Hepatocyte (in vitro differentiated cells): ENCODE measurements at regions not wholly inside any gene's neighbourhood (a gene's known extent, or its start where the extent isn't known, plus 50 kb on each side); places are given as distances from the start of the nearest gene placed in this dataset.

ENCODE experiments used
- DNase-seq: peaks from one replicate; pipeline ENCODE4 v3.0.0-alpha.2; 2016; ENCODE audit warnings: low spot score
- H2AFZ ChIP-seq: fragments of 200-600 bp; sonication (generic); 2 replicates; pipeline ENCODE4 v1.6.0; 2016; ENCODE audit warnings: antibody characterized with exemption, mild to moderate bottlenecking
- H3K27ac ChIP-seq: fragments of 200-600 bp; sonication (generic); 2 replicates; pipeline ENCODE4 v1.5.1; 2016; ENCODE audit warnings: mild to moderate bottlenecking
- H3K27me3 ChIP-seq: fragments of 200-600 bp; sonication (generic); 2 replicates; pipeline ENCODE4 v1.6.1; 2016
- H3K36me3 ChIP-seq: fragments of 200-600 bp; sonication (generic); replicated peaks from 2 replicates; pipeline ENCODE4 v1.5.1; 2016; ENCODE audit warnings: low read depth; ENCODE audit not compliant: insufficient read depth
- H3K4me1 ChIP-seq: fragments of 200-600 bp; sonication (generic); 2 replicates; pipeline ENCODE4 v1.5.1; 2016; ENCODE audit warnings: mild to moderate bottlenecking, moderate library complexity; ENCODE audit not compliant: insufficient read depth
- H3K4me2 ChIP-seq: fragments of 200-600 bp; sonication (generic); 2 replicates; pipeline ENCODE4 v1.6.0; 2016
- H3K4me3 ChIP-seq: fragments of 200-600 bp; sonication (generic); 2 replicates; pipeline ENCODE4 v1.5.1; 2016; ENCODE audit warnings: mild to moderate bottlenecking
- H3K79me2 ChIP-seq: fragments of 200-600 bp; sonication (generic); 2 replicates; pipeline ENCODE4 v1.6.0; 2017; ENCODE audit warnings: mild to moderate bottlenecking
- H3K9me2 ChIP-seq: fragments of 200-600 bp; sonication (generic); replicated peaks from 2 replicates; pipeline ENCODE4 v1.6.0; 2017; ENCODE audit warnings: mild to moderate bottlenecking; ENCODE audit not compliant: insufficient read depth
- H3K9me3 ChIP-seq: fragments of 200-600 bp; sonication (generic); 2 replicates; pipeline ENCODE4 v1.5.1; 2016; ENCODE audit warnings: low read depth, mild to moderate bottlenecking
- H4K20me1 ChIP-seq: fragments of 200-600 bp; sonication (generic); 2 replicates; pipeline ENCODE4 v1.6.0; 2016; ENCODE audit warnings: mild to moderate bottlenecking; ENCODE audit not compliant: insufficient read depth, poor library complexity, severe bottlenecking
- CTCF ChIP-seq: fragments of 200-600 bp; sonication (generic); IDR thresholded peaks from 2 replicates; pipeline ENCODE4 v1.5.1; 2016; ENCODE audit warnings: antibody characterized with exemption, mild to moderate bottlenecking; ENCODE audit not compliant: poor library complexity
- EZH2 ChIP-seq: fragments of 200-600 bp; sonication (generic); IDR thresholded peaks from 2 replicates; pipeline ENCODE4 v1.6.1; 2016; ENCODE audit warnings: antibody characterized with exemption, mild to moderate bottlenecking, borderline replicate concordance
- EZH2phosphoT487 ChIP-seq: fragments of 200-600 bp; sonication (generic); IDR thresholded peaks from one replicate; pipeline ENCODE4 v1.6.1; 2018; ENCODE audit warnings: antibody characterized with exemption, mild to moderate bottlenecking, low read depth, moderate library complexity; ENCODE audit not compliant: unreplicated experiment, severe bottlenecking
- WGBS: methylation state at CpG from one replicate; pipeline ENCODE4 v1.1.6; 2016; ENCODE audit warnings: low lambda C conversion rate; ENCODE audit errors: missing lambda C conversion rate; 5-methylcytosine and 5-hydroxymethylcytosine counted together

DNA sequence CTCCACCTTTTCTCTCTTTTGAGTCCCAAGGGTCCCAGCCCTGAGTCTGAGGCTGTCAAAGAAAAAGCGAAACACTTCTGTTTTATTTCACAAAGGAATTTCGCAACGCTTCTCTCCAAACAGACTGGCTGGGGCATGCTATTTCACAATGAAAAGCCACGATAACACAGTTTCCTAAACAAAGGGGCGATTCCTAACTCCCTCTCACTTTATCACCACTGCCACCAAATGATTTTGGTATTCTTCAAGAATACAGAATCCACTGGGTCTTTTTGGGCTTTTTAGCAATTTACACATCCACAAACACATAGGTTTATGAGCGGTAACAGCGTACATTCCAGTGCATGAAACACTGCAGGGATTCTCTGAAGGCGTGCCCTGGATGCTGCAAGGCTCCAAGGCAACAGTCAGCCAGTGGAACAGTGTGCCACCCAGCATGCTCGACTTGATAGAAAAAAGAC, 161.2 kb downstream of the DAD1 start:
- peak; percentile 57 for DNase-seq
- H3K79me2 ChIP-seq = no peaks in the 10 kb centered on the region
- no peaks in the 10 kb centered on the region for H3K27me3 ChIP-seq
- TF ChIP-seq EZH2 (no peak), EZH2phosphoT487 (no peak), CTCF (no peak)
- no peaks in the 10 kb centered on the region for H4K20me1 ChIP-seq
- H3K27ac ChIP-seq = peak overlapping the region; percentile 14
- H3K4me3 ChIP-seq = no peak overlapping the region
- H3K4me2 ChIP-seq = peak overlapping the region; percentile 72
- H3K36me3 ChIP-seq = no peaks in the 10 kb centered on the region
- H3K9me3 ChIP-seq = no peaks in the 10 kb centered on the region
- no peaks in the 10 kb centered on the region for H3K9me2 ChIP-seq
- H2AFZ ChIP-seq = no peak overlapping the region
- peaks cover 15% of the 10 kb centered on the region for H3K4me1 ChIP-seq
- WGBS = 11% methylated on average over 9 of the region's 9 CpGs

DNA sequence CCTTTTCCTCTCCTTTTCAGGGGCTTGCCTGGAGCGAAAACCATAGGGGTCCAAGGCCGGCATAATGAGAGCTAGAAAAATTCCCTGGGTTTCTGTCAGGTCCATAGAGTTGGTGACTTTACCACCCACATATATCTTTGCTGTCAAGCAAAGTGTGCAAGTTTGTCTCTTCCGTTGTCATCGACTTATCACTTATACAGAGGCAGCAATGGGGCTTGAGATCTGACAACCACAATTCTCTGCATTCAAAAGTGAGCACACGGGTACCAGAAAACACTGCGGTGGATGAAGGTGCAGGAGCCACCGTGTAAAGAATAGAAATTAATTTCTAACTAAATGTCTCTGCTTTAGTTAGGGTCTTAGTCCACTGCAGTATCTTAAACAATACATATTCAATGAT, 162.3 kb downstream of the DAD1 start:
- 94% methylated on average over 7 of the region's 7 CpGs for WGBS

GRCh38 chr14:22423958-22424357, 165.1 kb downstream of the DAD1 start:
- Histone ChIP-seq H3K36me3 (no peaks in the 10 kb centered on the region), H2AFZ (no peak overlapping the region), H4K20me1 (no peaks in the 10 kb centered on the region), H3K4me2 (no peak overlapping the region), H3K27me3 (no peaks in the 10 kb centered on the region), H3K79me2 (no peaks in the 10 kb centered on the region), H3K4me3 (no peak overlapping the region), H3K4me1 (peaks cover 10% of the 10 kb centered on the region), H3K9me3 (no peaks in the 10 kb centered on the region), H3K27ac (no peak overlapping the region), H3K9me2 (no peaks in the 10 kb centered on the region)
- DNase-seq = no peak
- WGBS = 76% methylated on average over 4 of the region's 4 CpGs
- TF ChIP-seq CTCF = no peak

More for the DNA sequence above, 162.3 kb downstream of the DAD1 start:
- Histone ChIP-seq H3K4me1 (peaks cover 10% of the 10 kb centered on the region), H3K4me2 (no peak overlapping the region), H3K9me2 (no peaks in the 10 kb centered on the region), H3K27ac (no peak overlapping the region), H3K4me3 (no peak overlapping the region), H2AFZ (no peak overlapping the region), H3K36me3 (no peaks in the 10 kb centered on the region), H3K9me3 (no peaks in the 10 kb centered on the region), H3K79me2 (no peaks in the 10 kb centered on the region), H3K27me3 (no peaks in the 10 kb centered on the region), H4K20me1 (no peaks in the 10 kb centered on the region)
- DNase-seq = no peak
- TF ChIP-seq EZH2 = no peak
- TF ChIP-seq CTCF = no peak
- TF ChIP-seq EZH2phosphoT487 = no peak

GRCh38 chr14:22422238-22422637, 166.8 kb downstream of the DAD1 start:
- no peaks in the 10 kb centered on the region for H3K9me3 ChIP-seq
- WGBS = 76% methylated on average over 3 of the region's 3 CpGs
- no peak overlapping the region for H3K4me3 ChIP-seq
- H3K27me3 ChIP-seq = no peaks in the 10 kb centered on the region
- H4K20me1 ChIP-seq = no peaks in the 10 kb centered on the region
- no peak for DNase-seq
- no peak overlapping the region for H3K4me2 ChIP-seq
- no peaks in the 10 kb centered on the region for H3K79me2 ChIP-seq
- H3K27ac ChIP-seq = no peak overlapping the region
- no peaks in the 10 kb centered on the region for H3K9me2 ChIP-seq
- H3K36me3 ChIP-seq = no peaks in the 10 kb centered on the region
- no peak for TF ChIP-seq CTCF
- no peak for TF ChIP-seq EZH2
- no peak for TF ChIP-seq EZH2phosphoT487
- no peaks in the 10 kb centered on the region for H3K4me1 ChIP-seq
- H2AFZ ChIP-seq = no peak overlapping the region
